ENCODE measurements at regions not wholly inside any gene's neighbourhood (a gene's known extent, or its start where the extent isn't known, plus 50 kb on each side); places are given as distances from the start of the nearest gene placed in this dataset.

DNA sequence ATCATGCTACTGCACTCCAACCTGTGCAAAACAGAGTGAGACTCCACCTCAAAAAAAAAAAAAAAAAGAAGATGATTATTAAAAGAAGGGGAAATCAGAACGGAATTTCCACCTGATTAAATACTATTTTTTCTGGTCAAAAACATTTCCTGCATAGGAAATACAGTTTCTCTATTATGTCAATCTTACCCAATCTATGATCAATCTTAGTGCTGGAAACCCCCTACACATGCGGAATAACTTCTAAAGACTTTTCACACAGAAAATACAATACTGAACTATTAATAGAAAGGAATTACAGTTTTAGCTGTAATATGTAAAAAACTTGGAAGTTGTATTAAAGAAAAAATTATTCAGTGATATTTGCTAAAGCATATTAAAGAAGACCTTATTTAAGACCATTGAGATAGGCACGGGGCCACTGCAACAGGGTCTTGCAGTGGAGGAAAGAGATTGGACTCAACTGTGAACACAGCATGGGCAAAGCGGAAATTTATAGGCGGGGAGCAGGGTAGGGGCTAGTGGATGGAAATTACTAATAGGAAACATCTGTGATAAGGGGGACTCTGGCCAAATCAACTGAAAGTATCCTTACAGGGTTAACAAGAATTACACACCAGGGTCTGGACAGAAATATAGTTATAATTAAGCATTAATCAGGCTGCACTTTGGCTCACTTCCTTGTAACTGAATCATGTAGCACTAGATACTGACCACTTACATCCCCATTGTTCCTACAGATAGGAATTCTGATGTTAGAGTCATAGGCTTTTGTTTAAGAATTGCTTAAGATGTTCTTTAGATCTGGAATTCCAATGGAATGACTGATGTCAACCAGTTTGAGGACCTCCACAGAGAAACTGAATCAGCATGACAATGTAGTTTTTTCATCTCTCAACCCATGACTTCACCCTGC is 411.5 kb upstream of the DDI1 start:
- no peak for FAIRE-seq

DNA sequence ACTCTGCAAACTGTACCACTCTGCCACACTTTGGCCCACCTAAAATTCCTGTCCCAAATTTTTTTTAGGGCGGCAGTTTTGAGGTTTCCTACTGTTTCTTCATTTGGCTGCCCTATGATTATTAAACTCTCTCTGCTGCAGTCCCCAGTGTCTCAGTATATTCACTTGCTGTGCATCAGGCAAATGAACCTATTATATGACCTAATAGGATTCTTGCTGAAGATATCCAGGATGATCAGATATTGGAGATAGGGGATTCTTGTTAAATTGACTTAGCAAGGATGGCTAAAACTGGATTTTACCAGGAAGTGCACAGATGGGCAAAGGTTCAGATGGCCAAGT is 410.8 kb upstream of the DDI1 start:
- FAIRE-seq = no peak

DNA sequence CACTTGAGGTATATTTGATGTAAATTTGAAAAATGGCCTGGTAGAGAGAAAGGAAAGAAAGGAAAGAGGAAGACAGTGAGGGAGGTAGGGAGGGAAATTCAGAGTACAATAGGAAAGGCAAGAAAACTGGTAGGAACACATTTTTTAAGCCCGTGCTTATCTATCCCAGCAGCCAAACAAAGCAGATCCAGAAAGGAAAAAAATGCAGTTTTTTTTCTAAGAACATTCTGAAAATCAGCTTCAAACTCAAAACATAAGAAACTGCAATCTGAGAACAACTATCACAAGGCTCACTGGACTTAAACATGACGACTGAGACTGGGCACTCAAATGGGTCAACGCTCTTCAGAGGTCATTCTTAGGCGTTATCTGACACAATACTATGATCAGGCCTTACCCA is 408.3 kb upstream of the DDI1 start:
- FAIRE-seq = no peak

- no peak for FAIRE-seq
These were observed 404.6 kb upstream of the DDI1 start for GRCh38 chr11:103631841-103632240.

GRCh38 chr11:103633068-103633788 is 403.2 kb upstream of the DDI1 start:
- no peak for FAIRE-seq

DNA sequence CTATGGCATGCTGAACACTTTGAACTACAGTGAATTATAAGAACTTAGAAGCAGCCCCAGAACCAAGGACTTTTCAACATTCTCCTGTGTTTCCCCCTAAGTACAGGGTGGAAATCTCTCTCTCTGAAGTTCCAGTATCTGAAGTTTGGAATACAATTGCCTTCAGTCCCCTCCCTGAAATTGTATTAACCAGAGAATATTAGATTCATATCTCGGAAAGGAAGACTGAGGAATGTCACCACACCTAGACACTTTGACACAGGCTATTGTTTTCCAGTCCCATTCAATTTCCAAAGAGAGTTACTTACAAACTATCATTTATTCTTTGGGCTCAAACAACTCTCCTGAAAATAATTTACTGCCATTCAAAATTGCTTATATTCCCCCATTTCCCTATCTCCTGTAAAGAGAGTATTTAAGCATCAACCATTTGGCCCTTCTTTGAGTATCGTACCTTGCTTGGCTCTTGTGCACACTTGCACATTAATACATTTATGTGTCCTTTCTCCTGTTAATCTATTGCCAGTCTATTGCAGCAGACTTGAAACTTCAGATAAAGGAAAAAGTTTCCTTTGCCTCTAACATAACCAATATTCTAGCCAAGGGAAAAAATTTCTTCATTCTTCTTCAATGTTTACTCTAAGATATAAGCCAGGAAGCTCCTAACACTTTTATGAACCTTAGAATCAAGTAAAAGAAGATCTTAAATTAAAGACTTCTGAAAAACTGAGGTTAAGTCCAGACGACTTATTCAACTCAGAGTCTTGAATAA is 402.4 kb upstream of the DDI1 start:
- no peak for FAIRE-seq

- FAIRE-seq = no peak
These were observed 400.2 kb upstream of the DDI1 start for GRCh38 chr11:103636232-103636631.

GRCh38 chr11:103637295-103637694 is 399.1 kb upstream of the DDI1 start:
- FAIRE-seq = no peak

DNA sequence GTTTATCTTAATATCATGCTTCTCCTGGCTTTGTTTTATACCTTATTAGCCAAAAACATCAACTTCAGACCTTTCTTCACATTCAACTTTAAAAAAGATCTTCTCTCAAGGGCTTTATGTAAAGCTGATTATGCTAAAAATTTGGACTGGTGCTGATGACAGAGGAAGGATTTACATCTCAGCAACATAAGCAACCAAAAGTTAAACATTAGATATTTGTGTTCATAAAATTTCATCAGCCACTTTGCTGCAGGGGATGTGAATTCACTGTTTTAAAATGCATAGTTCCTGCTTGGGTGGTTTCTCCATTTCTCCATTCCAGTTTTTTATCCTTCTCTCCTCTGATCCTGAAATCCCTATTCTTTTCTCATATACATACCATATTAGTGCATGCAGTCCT is 398.6 kb upstream of the DDI1 start:
- FAIRE-seq = no peak

DNA sequence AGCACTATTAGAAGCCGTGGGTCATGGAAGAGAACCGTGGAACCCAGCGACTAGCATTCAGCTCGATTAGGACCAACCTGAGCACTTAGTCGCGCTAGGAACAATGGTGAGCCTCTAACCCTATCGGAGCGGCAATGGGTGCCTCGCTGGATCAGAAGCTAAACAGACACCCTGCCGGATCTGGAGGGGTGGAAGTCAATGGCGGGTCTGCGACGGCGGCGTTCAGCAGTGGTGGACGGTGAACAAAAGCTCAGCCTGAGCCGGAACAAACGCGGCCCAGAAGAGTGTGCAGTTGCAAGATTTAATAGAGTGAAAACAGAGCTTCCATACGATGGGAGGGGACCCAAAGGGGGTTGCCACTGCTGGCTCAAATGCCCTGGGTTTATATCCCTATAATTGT is 391.8 kb upstream of the DDI1 start:
- no peak for FAIRE-seq

GRCh38 chr11:103648054-103648453 is 388.4 kb upstream of the DDI1 start:
- FAIRE-seq = no peak

DNA sequence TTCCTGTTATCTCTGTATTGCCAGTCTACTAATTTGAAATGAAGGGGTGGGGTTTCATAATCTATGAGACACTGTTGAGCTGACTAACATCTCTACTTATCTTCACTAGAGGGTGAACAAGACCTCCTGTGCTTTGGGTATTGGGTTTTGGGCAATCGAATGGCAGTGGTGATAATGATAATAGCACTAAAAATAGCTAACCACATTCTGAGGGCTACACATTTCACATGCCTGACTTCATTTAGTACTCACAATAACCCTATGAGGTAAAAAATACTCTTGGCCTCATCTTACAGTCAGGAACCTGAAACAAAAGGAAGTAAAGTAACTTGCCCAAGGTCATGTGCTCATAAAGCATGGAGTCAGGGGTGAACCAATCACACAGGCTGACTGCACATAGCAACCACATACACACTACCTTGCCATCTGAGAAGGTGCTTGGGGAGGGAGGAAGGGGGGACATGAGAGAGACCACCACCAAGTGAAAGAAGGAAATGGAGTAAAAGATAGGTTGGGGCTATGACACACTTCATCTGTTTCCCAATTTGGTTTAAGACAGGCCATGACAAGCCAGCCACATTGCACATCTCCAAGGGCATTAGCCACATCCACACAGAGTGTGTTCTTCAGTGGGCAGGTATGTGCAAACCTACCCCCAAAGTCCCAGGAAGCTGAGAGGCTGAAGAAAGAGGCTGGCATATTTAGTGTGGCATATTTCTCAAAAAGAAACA is 387.6 kb upstream of the DDI1 start:
- no peak for FAIRE-seq

GRCh38 chr11:103649401-103649895 is 387.0 kb upstream of the DDI1 start:
- FAIRE-seq = no peak

GRCh38 chr11:103650330-103650729 is 386.1 kb upstream of the DDI1 start:
- FAIRE-seq = no peak

GRCh38 chr11:103651341-103651998 is 385.0 kb upstream of the DDI1 start:
- no peak for FAIRE-seq

- no peak for FAIRE-seq
These were observed 384.4 kb upstream of the DDI1 start for GRCh38 chr11:103652013-103652412.

GRCh38 chr11:103656382-103656781 is 380.1 kb upstream of the DDI1 start:
- no peak for FAIRE-seq

DNA sequence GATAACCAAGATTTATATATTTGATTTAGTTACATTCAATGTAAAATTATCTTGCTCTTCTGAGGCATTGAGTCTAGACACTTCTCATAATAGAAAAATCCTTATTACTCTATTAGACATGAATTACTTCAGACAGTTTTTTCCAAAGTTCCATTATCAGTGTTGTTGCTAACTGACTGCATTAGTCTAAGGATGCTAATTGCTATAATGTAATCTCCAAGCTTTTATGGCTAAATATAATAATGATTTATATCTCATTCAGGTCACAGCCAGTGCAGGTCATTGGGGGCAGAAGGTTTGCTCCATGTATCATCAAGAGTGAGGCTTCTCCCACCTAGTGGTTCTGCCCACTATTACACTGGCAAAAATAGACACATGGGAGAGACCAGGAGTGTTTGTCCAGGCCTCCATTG is 377.2 kb upstream of the DDI1 start:
- no peak for FAIRE-seq

DNA sequence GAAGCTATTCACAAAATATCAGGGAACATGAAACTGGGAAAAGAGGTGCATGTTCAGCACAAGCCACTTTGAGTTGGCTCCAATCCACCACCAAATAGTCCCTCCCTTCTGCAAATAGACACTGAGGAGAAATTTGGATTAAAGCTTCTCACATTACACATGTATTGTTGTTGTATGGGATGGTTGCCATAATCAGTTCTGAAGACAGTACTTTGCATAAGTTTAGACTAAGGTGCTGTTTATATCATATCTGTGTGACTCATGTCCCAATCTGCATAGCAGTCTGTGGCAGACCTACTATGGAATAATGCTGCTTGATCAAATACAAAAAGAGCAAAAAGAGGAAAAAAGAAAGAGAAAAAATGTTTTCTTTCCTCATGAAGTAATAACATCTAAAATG is 376.7 kb upstream of the DDI1 start:
- FAIRE-seq = no peak

DNA sequence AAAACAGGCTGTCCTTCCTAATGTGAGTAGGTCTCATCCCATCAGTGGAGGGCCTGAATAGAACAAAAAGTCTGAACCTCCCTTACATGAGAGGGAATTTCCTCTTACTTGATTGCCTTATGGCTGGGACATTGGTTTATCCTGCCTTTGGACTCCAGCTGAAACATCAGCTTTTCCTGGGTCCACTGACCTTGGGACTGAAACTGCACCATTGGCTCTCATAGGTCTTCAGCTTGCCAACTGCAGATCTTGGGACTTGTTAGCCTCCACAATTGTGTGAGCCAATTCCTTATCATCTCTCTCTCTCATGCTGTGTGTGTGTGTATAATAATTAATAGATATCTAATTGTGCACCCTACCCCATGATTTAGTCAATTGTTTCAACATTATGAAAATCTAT is 375.3 kb upstream of the DDI1 start:
- no peak for FAIRE-seq

DNA sequence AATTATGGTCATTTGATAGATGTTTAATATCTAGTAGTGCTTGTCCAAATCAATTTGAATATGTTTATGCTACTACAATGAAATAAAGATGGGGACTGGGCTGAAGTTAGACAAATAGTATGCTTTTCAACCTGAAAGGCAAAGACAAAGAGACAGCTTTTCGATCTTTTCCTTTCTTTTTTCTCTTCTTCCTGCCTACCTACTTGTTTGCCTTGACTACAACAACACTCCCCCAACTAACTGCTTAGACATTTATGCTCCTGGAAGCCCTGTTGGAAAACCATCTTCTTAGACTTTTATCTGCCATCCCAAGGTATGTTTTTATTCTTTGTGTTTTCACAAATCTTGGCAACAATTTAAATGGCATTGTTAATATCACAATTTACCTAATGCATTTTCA is 374.4 kb upstream of the DDI1 start:
- no peak for FAIRE-seq

DNA sequence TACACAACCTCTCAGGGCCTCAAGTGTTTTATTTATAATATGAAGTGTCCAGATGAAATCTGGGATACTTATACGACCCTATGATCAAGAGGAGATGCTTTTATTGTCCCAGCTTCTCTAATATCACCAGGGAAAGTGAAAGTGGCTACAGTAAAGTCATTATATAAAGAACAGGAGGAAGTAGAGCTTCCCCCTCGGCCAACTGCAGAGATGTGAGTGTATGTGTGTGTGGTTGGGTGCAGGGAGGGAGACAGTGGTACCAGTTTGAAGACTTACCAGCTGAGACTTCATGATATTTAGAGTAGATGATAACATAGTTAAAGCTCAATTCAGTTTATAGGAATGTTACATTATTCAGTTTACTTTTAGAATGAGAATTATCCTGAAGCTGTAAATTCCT is 373.6 kb upstream of the DDI1 start:
- FAIRE-seq = no peak
